ENCODE measurements at regions not wholly inside any gene's neighbourhood (a gene's known extent, or its start where the extent isn't known, plus 50 kb on each side); places are given as distances from the start of the nearest gene placed in this dataset.
"Not testable (repeated sequence)": the region's sequence is repeated elsewhere in the genome, so short reads cannot be mapped to it uniquely, and the experiment has no call there.

DNA sequence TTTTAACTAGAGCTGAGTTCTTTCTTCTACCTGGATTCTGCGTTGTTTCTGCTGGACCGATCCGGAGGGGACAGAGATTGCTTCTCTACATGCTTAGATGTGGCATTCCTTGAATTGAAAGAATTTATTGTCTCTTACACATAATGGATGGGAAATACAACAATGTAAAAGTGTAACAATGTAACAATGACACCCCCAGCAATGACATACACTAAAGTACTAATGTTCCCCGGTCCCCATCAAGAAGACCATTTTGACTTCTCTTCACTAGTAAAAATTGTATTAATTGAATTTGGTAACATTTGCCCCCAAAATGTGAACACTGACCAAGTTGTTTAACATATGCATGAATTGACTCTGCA, 760.2 kb downstream of the TAF11L14 start:
- TF ChIP-seq, protein P1, sequence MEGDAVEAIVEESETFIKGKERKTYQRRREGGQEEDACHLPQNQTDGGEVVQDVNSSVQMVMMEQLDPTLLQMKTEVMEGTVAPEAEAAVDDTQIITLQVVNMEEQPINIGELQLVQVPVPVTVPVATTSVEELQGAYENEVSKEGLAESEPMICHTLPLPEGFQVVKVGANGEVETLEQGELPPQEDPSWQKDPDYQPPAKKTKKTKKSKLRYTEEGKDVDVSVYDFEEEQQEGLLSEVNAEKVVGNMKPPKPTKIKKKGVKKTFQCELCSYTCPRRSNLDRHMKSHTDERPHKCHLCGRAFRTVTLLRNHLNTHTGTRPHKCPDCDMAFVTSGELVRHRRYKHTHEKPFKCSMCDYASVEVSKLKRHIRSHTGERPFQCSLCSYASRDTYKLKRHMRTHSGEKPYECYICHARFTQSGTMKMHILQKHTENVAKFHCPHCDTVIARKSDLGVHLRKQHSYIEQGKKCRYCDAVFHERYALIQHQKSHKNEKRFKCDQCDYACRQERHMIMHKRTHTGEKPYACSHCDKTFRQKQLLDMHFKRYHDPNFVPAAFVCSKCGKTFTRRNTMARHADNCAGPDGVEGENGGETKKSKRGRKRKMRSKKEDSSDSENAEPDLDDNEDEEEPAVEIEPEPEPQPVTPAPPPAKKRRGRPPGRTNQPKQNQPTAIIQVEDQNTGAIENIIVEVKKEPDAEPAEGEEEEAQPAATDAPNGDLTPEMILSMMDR (IDR thresholded peaks at IDR 0.05): peak; percentile 59
- TF ChIP-seq ZFX (IDR thresholded peaks at IDR 0.05; ENCODE audit: borderline replicate concordance): no peak
- H3K27ac ChIP-seq: no peak overlapping the region

DNA sequence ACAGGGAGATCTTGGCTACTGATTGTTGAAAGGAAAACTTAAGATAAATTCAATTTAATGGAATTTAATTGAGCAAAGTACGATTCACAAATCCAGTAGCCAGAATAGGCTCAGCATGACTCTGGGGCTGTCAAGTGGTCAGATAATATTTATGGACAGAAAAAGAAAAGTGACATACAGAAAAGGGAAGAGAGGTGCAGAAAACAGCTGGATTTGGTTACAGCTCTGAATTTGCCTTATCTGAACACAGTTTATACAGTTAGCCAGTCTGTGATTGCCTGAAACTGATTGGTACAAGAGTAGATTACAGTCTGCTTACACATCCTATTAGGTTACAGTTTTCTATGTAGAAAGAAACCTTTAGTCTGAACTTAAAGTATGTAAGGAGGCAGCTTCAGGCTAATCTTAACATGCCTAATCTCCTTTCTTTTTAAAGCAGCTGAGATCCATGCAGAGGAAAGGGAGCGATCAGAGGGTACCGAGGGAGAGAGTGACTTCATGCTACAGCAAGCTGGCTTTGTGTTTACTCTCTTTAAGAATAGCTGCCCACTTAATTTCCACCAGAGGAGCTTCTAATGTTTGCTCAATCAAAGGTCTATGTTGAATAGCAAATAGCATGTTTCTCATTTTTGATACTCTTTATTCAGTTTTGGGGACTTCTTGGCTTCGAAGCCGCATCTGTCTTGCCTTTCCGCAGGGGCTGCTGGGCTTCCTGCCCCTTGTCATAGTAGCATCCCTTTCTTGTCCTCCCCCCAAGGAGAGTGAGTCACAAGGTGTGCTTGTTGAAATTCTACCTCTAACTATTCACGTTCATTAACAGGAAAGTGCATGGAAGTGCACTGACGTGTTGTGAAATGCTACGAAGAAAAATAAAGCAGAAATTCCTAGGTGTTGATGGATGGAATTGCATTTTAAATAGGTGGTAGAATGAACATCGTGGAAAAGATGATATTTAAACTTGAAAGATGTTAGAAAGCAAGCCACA, 761.2 kb downstream of the TAF11L14 start:
- TF ChIP-seq, protein P1 (IDR thresholded peaks at IDR 0.05): no peak
- TF ChIP-seq ZFX (IDR thresholded peaks at IDR 0.05; ENCODE audit: borderline replicate concordance): no peak
- H3K27ac ChIP-seq: no peak overlapping the region

DNA sequence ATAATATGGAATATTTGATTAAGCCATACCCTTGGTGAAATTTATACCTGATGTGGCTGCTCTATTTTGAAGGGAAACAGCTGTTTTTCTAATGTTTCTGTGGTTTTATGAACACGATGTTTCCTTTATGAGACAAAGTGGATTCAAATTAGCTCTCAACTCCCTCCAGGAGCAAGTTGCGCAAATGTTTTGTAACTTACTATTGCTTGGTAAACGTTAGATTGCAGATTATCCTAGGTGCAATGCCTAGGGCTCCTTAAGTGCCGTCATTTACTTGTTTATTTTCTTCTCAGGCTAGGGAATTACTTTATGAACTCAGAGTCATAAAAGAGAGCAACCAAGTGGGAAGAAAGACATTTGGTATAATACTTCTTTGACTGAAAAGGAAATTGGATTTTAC, 763.1 kb downstream of the TAF11L14 start:
- no peak for TF ChIP-seq ZFX (IDR thresholded peaks at IDR 0.05; ENCODE audit: borderline replicate concordance)
- TF ChIP-seq, protein P1 (IDR thresholded peaks at IDR 0.05): no peak
- H3K27ac ChIP-seq: no peak overlapping the region

DNA sequence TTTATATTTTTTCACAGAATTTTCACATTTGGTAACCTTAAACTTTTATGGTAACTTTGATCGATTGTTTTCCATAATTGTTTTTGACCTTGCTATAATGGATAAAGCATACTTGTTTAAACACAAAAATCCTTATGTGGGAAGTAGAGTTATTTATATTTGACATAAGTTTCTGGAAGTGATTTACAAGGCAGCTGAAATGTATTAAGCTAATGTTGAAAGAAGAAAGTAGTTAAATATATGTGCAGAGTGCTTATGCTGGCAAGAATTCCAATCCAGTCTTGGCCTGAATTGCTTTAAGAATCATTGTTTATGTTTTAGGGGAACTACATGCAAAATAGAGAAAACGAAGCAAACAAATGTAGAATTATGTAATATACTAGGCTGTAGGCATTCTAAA, 763.6 kb downstream of the TAF11L14 start:
- TF ChIP-seq, protein P1 (IDR thresholded peaks at IDR 0.05): no peak
- TF ChIP-seq ZFX (IDR thresholded peaks at IDR 0.05; ENCODE audit: borderline replicate concordance): no peak
- H3K27ac ChIP-seq: no peak overlapping the region

DNA sequence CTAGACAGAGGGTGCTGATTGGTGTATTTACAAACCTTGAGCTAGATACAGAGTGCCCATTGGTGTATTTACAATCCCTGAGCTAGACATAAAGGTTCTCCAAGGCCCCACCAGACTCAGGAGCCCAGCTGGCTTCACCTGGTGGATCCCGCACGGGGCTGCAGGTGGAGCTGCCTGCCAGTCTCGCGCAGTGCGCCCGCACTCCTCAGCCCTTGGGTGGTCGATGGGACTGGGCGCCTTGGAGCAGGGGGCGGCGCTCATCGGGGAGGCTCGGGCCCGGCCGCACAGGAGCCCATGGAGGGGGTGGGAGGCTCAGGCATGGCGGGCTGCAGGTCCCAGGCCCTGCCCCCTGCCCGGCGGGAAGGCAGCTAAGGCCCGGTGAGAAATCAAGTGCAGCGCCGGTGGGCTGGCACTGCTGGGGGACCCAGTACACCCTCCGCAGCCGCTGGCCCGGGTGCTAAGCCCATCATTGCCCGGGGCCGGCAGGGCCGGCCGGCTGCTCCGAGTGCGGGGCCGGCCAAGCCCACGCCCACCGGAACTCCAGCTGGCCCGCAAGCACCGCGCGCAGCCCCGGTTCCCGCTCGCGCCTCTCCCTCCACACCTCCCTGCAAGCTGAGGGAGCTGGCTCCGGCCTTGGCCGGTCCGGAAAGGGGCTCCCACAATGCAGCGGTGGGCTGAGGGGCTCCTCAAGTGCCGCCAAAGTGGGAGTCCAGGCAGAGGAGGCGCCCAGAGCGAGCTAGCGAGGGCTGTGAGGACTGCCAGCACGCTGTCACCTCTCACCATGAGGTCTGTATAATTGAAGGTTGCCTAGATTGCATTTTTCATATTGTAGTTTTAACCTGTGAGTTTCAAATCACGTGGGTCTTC, 765.4 kb downstream of the TAF11L14 start:
- not testable (repeated sequence) for H3K27ac ChIP-seq

DNA sequence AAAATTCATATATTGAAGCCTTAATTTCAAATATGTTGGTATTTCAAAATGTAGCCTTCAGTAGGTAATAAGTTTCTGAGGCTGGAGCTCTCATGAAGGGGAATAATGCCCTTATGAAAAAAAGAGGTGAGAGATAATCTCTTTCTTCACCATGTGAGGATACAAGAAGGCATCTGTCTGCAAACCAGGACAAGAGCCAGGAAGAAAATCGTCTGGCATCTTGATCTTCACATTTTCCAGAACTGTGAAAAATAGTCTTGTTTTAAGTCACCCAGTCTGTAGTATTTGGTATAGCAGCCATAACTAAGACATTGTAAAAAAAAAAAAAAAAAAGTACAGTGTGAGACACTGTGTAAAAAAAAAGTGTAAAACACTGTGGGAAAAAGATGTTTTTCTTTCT, 768.9 kb downstream of the TAF11L14 start:
- no peak overlapping the region for H3K27ac ChIP-seq
- TF ChIP-seq, protein P1 (IDR thresholded peaks at IDR 0.05): no peak
- no peak for TF ChIP-seq ZFX (IDR thresholded peaks at IDR 0.05; ENCODE audit: borderline replicate concordance)

DNA sequence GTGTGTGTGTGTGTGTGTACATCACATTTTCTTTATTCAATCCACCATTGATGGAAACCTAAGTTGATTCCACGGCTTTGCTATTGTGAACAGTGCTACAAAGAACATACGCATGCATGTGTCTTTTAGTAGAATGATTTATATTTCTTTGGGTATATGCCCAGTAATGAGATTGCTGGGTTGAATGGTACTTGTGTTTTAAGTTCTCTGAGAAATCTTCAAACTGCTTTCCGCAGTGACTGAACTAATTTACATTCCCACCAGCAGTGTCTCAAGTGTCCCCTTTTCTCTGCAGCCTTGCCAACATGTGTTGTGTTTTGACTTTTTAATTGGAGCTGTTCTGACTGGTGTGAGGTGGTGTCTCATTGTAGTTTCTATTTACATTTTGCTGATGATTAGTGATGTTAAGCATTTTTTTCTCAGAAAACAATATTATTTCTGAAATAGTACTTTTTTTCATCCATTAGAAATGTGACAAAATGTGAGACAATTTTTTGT, 769.7 kb downstream of the TAF11L14 start:
- H3K27ac ChIP-seq: no peak overlapping the region
- TF ChIP-seq ZFX (IDR thresholded peaks at IDR 0.05; ENCODE audit: borderline replicate concordance): no peak
- TF ChIP-seq, protein P1 (IDR thresholded peaks at IDR 0.05): no peak

Data from 22Rv1 (cell line).